Trophoblast cell (in vitro differentiated cells and primary cell): ENCODE measurements at regions not wholly inside any gene's neighbourhood (a gene's known extent, or its start where the extent isn't known, plus 50 kb on each side); places are given as distances from the start of the nearest gene placed in this dataset.

ENCODE experiments used
- DNase-seq, 2 donors: peaks; one replicate each; pipeline ENCODE4 v3.0.0-alpha.2; 2016
- H2AFZ ChIP-seq: 2 replicates; pipeline ENCODE4 v1.6.1; 2013; ENCODE audit warnings: low read length, moderate library complexity, mild to moderate bottlenecking; ENCODE audit not compliant: insufficient read depth, poor library complexity
- H2AK5ac ChIP-seq: 2 replicates; pipeline ENCODE4 v1.6.1; 2013; ENCODE audit warnings: mild to moderate bottlenecking, low read length
- H2BK120ac ChIP-seq: 2 replicates; pipeline ENCODE4 v1.6.1; 2013; ENCODE audit warnings: low read length, mild to moderate bottlenecking, moderate library complexity; ENCODE audit not compliant: insufficient read depth, poor library complexity
- H2BK12ac ChIP-seq: 2 replicates; pipeline ENCODE4 v1.6.1; 2013; ENCODE audit warnings: mild to moderate bottlenecking, low read length, moderate library complexity
- H2BK5ac ChIP-seq: 2 replicates; pipeline ENCODE4 v1.6.1; 2013; ENCODE audit warnings: low read length, low read depth, moderate library complexity, mild to moderate bottlenecking; ENCODE audit not compliant: poor library complexity
- H3K14ac ChIP-seq: 2 replicates; pipeline ENCODE4 v1.6.1; 2013; ENCODE audit warnings: mild to moderate bottlenecking, low read length
- H3K18ac ChIP-seq: 2 replicates; pipeline ENCODE4 v1.6.1; 2013; ENCODE audit warnings: mild to moderate bottlenecking, low read length
- H3K23ac ChIP-seq: 2 replicates; pipeline ENCODE4 v1.6.1; 2013; ENCODE audit warnings: low read length
- H3K27ac ChIP-seq: 2 replicates; pipeline ENCODE4 v1.5.1; 2013; ENCODE audit warnings: low read depth, mild to moderate bottlenecking, inconsistent platforms, low read length, moderate library complexity
- H3K27me3 ChIP-seq: 2 replicates; pipeline ENCODE4 v1.6.1; 2013; ENCODE audit warnings: inconsistent platforms, mild to moderate bottlenecking, low read length, moderate library complexity; ENCODE audit not compliant: insufficient read depth
- H3K36me3 ChIP-seq, 2 experiments: 1 replicate in 1 of 2; 2 replicates in 1 of 2; pipeline ENCODE4 v1.6.1; 2013; ENCODE audit warnings: low read length in 2 of 2, mild to moderate bottlenecking in 2 of 2, moderate library complexity in 1 of 2; ENCODE audit not compliant: insufficient read depth in 2 of 2, control insufficient read depth in 1 of 2
- H3K4ac ChIP-seq: 2 replicates; pipeline ENCODE4 v1.6.1; 2013; ENCODE audit warnings: low read depth, mild to moderate bottlenecking, low read length, moderate library complexity
- H3K4me1 ChIP-seq, 2 experiments: 1 replicate in 1 of 2; 2 replicates in 1 of 2; pipeline ENCODE4 v1.6.1; 2013; ENCODE audit warnings: low read length in 2 of 2, mild to moderate bottlenecking in 2 of 2, moderate library complexity in 1 of 2; ENCODE audit not compliant: insufficient read depth in 2 of 2, control insufficient read depth in 1 of 2
- H3K4me2 ChIP-seq: 2 replicates; pipeline ENCODE4 v1.6.1; 2013; ENCODE audit warnings: inconsistent platforms, mild to moderate bottlenecking, low read length, moderate library complexity
- H3K4me3 ChIP-seq: 2 replicates; pipeline ENCODE4 v1.5.1; 2013; ENCODE audit warnings: mild to moderate bottlenecking, low read depth, low read length, inconsistent platforms
- H3K79me1 ChIP-seq: one replicate; pipeline ENCODE4 v1.6.1; 2013; ENCODE audit warnings: low read length
- H3K79me2 ChIP-seq: 2 replicates; pipeline ENCODE4 v1.6.1; 2013; ENCODE audit warnings: low read length, mild to moderate bottlenecking; ENCODE audit not compliant: control insufficient read depth, insufficient read depth, poor library complexity
- H3K9ac ChIP-seq: 2 replicates; pipeline ENCODE4 v1.6.1; 2013; ENCODE audit warnings: mild to moderate bottlenecking, low read length
- H3K9me3 ChIP-seq: 2 replicates; pipeline ENCODE4 v1.6.1; 2013; ENCODE audit warnings: low read depth, mild to moderate bottlenecking, control low read depth, inconsistent platforms, low read length; ENCODE audit not compliant: insufficient read depth
- H4K12ac ChIP-seq: 2 replicates; pipeline ENCODE4 v1.6.1; 2013; ENCODE audit warnings: low read depth, mild to moderate bottlenecking, low read length, moderate library complexity
- H4K8ac ChIP-seq: 2 replicates; pipeline ENCODE4 v1.6.1; 2013; ENCODE audit warnings: low read depth, mild to moderate bottlenecking, low read length, moderate library complexity
- H4K91ac ChIP-seq: one replicate; pipeline ENCODE4 v1.6.1; 2013; ENCODE audit warnings: low read depth, mild to moderate bottlenecking, low read length, moderate library complexity
- WGBS: extraction: QIAGEN DNeasy Blood & Tissue Kit; methylation state at CpG from one replicate; pipeline ENCODE4 v1.1.7; 2013; ENCODE audit warnings: missing lambda C conversion rate; ENCODE audit not compliant: insufficient read length, insufficient coverage; ENCODE audit errors: extremely low coverage; 5-methylcytosine and 5-hydroxymethylcytosine counted together

DNA sequence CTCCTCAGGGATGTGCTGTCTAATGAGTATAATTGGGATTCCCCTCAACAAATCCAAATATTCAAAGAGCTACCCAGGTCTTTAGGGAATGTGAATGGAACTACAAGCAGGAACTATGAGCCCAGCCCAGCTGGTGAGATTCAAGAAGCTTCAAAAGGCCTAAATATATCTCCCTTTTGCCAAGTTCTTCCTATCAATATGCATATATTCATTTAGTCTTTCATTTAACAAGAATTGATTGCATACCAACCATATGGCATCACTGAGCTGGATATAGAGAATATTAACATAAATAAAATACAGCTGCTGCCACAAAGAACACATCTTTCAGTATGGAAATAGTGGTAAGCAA, 58.9 kb upstream of the PRSS23 start:
- Histone ChIP-seq H3K79me2 (peaks cover 6% of the 10 kb centered on the region), H4K91ac (peak overlapping the region; percentile 99), H3K4me3 (no peak overlapping the region), H3K4me2 (peak overlapping the region; percentile 2), H3K4ac (peak overlapping the region; percentile 81), H2AFZ (peak overlapping the region; percentile 46), H3K9me3 (no peaks in the 10 kb centered on the region), H3K4me1 (peaks cover 28 to 44% of the 10 kb centered on the region in 2 experiments), H3K23ac (no peak overlapping the region), H2BK120ac (peak overlapping the region; percentile 99), H2BK5ac (peak overlapping the region; percentile 100), H3K14ac (peak overlapping the region; percentile 91), H3K27ac (peak overlapping the region; percentile 99), H3K9ac (no peak overlapping the region), H4K12ac (no peak overlapping the region), H3K27me3 (no peaks in the 10 kb centered on the region), H2BK12ac (peak overlapping the region; percentile 97), H3K36me3 (no peaks in the 10 kb centered on the region), H3K18ac (peak overlapping the region; percentile 94), H2AK5ac (peak overlapping the region; percentile 14), H3K79me1 (peaks cover 47% of the 10 kb centered on the region), H4K8ac (peak overlapping the region; percentile 78)
- no peak for DNase-seq

DNA sequence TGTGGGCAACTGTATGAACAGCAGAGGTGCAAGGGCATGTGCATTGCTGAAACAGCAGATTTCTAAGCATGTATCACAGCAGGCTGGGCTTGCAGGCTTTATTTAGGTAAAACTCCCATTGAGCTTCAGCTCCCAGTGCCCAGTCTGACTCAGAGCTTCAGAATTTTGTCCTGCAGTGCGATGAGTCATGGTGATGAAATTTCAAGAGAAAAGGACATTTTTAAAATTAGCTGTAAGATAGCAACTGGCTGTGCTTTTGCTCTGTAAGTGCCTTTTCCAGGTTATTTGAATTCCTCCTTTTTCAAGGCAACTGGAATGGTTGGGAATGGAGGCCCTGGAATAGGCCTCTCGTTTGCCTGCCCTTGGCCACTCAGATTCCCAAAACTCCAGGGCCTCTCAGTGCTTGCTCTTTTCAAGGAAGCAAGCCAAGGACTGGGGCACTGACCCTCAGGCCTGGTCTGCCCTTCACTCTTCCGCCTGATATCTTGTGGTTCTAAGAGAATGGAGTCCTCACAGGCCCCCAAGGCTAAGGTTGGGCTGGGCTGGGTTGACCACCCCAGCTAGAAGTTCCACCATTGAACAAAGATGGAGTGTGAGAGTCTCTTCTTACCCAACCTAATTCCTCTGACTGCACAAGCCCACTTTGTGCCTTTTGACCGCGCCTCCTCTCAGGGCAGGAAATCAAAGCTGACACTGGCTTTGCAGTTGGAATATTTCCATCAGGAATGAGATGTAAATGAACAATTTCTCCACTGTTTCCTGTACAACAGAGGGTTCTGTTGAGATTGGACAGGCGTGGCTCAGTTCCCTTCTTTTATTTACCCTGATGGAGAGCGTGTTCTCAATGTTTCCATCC, 59.5 kb upstream of the PRSS23 start:
- no CpG with 5 or more reads among the region's 7 CpGs for WGBS
- peak overlapping the region; percentile 91 for H3K14ac ChIP-seq
- peak overlapping the region; percentile 15 for H3K4me2 ChIP-seq
- H3K36me3 ChIP-seq = no peaks in the 10 kb centered on the region
- H2BK12ac ChIP-seq = peak overlapping the region; percentile 97
- peaks cover 6% of the 10 kb centered on the region for H3K79me2 ChIP-seq
- H3K23ac ChIP-seq = no peak overlapping the region
- peak overlapping the region; percentile 46 for H2AFZ ChIP-seq
- DNase-seq = peak; percentile 87 to 97
- H3K4me3 ChIP-seq = no peak overlapping the region
- H3K9ac ChIP-seq = no peak overlapping the region
- peaks cover 45% of the 10 kb centered on the region for H3K79me1 ChIP-seq
- no peaks in the 10 kb centered on the region for H3K9me3 ChIP-seq
- peak overlapping the region; percentile 100 for H2BK5ac ChIP-seq
- peak overlapping the region; percentile 99 for H4K91ac ChIP-seq
- H3K27ac ChIP-seq = peak overlapping the region; percentile 99
- peak overlapping the region; percentile 81 for H3K4ac ChIP-seq
- peak overlapping the region; percentile 14 for H2AK5ac ChIP-seq
- peak overlapping the region; percentile 94 for H3K18ac ChIP-seq
- H3K27me3 ChIP-seq = no peaks in the 10 kb centered on the region
- H3K4me1 ChIP-seq = peaks cover 28 to 44% of the 10 kb centered on the region in 2 experiments
- peak overlapping the region; percentile 99 for H2BK120ac ChIP-seq
- peak overlapping the region; percentile 68 for H4K12ac ChIP-seq
- peak overlapping the region; percentile 78 for H4K8ac ChIP-seq

DNA sequence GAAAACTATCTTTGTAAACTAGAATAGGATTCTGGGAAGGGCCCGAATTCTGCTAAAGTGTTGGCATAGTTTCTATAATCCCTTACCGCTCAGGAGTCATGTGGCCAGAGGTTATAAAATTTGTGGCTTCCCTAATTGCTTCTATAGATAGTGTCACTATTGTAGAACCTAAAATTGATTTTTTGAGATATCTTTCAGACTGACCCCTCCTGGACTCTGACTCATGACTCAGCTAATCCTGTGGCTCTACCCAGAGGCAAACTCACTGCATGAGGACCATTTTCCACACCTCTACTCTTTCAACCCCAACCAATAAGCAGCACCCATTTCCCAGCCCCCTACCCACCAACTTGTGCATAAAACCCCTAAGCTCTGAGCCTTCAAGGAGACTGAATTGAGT, 61.8 kb upstream of the PRSS23 start:
- Histone ChIP-seq H3K27me3 (no peaks in the 10 kb centered on the region), H3K9me3 (no peaks in the 10 kb centered on the region), H3K79me1 (peaks cover 37% of the 10 kb centered on the region), H4K91ac (peak overlapping the region; percentile 54), H2BK120ac (peak overlapping the region; percentile 56), H3K4me1 (peaks cover 21 to 35% of the 10 kb centered on the region in 2 experiments), H4K8ac (no peak overlapping the region), H3K9ac (no peak overlapping the region), H3K4me2 (no peak overlapping the region), H3K23ac (no peak overlapping the region), H3K4ac (no peak overlapping the region), H3K4me3 (no peak overlapping the region), H2BK12ac (peak overlapping the region; percentile 97), H3K14ac (peak overlapping the region; percentile 63), H3K79me2 (peaks cover 6% of the 10 kb centered on the region), H3K18ac (no peak overlapping the region), H3K27ac (no peak overlapping the region), H3K36me3 (no peaks in the 10 kb centered on the region), H4K12ac (no peak overlapping the region), H2AK5ac (peak overlapping the region; percentile 88), H2BK5ac (peak overlapping the region; percentile 58), H2AFZ (no peak overlapping the region)
- WGBS = no CpG with 5 or more reads among the region's 2 CpGs
- no peak for DNase-seq

DNA sequence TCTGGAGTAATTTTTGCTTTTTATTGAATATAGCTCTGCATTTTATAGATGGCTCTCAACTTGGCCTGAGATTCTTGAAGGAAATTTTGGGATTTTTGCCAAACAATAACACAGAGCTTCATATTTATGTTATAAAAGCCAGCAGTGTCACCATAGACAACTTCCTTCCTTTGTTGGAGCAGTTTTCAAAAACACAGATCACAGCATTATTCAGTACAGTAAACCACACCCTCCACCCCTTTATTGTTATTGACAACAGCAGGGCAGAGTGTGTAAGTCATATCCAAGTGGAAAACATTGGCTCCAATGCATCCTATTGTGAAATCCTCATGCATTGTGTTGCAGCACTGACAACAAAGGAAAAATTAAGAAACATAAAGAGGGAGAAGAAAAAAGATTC, 62.6 kb upstream of the PRSS23 start:
- Histone ChIP-seq H2BK120ac (no peak overlapping the region), H2AFZ (no peak overlapping the region)

More for the DNA sequence above, 62.6 kb upstream of the PRSS23 start:
- DNase-seq = no peak
- Histone ChIP-seq H4K8ac (no peak overlapping the region), H3K18ac (no peak overlapping the region), H3K27ac (no peak overlapping the region), H3K4ac (no peak overlapping the region), H2BK12ac (no peak overlapping the region), H3K9ac (no peak overlapping the region), H3K23ac (no peak overlapping the region), H3K9me3 (no peaks in the 10 kb centered on the region), H4K91ac (no peak overlapping the region), H2BK5ac (no peak overlapping the region), H3K4me2 (no peak overlapping the region), H3K79me2 (peaks cover 6% of the 10 kb centered on the region), H4K12ac (no peak overlapping the region), H3K79me1 (peaks cover 32% of the 10 kb centered on the region), H3K4me3 (no peak overlapping the region), H3K36me3 (no peaks in the 10 kb centered on the region), H3K27me3 (no peaks in the 10 kb centered on the region), H2AK5ac (no peak overlapping the region), H3K14ac (no peak overlapping the region), H3K4me1 (peaks cover 15 to 28% of the 10 kb centered on the region in 2 experiments)
